HG02884 (cell line): ENCODE measurements at regions not wholly inside any gene's neighbourhood (a gene's known extent, or its start where the extent isn't known, plus 50 kb on each side); places are given as distances from the start of the nearest gene placed in this dataset.

Experiments
- ATAC-seq: cut with Tn5 transposase; IDR thresholded peaks from one replicate; pipeline ENCODE4 v1.9.1; 2021; ENCODE audit warnings: mild to moderate bottlenecking, moderate library complexity; ENCODE audit not compliant: unreplicated experiment

DNA sequence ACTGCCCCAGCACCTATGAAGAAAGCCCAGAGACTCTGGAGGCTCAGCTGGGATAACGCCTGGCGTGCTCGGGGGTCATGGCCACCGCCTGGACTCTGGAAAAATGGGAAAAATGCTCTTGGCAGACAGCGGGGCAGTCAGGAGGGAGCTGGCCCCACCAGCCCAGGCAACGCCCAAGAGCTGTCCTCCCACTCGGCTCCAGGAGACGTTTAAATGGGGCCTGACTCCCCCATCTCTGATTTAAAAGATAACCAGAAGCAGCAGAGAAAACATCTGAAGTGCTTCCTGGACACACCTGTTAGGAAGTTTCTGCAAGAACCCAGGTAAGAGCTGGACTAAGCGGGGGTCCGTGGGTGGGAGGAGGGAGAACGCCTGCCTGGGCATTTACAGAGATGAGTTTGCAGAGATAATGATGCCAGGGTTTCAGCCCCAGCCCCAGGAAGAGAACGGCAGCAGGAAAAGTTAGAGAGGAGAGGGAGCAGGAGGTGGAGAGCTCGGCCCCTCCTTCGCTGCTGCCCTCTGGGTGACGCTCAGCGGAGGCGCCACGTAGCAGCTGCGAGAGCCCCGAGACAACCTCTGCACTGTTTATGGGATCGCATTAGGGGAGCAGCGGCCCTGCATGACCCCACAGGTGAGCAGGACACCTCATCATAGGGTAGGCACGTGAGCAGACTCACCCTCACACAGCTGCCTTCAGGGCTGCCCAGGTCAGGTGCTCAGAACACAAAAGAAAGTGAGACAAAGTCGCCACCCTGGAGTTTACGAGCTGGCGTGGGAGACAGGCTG, 83.5 kb upstream of the INSIG1 start:
- ATAC-seq: no peak

DNA sequence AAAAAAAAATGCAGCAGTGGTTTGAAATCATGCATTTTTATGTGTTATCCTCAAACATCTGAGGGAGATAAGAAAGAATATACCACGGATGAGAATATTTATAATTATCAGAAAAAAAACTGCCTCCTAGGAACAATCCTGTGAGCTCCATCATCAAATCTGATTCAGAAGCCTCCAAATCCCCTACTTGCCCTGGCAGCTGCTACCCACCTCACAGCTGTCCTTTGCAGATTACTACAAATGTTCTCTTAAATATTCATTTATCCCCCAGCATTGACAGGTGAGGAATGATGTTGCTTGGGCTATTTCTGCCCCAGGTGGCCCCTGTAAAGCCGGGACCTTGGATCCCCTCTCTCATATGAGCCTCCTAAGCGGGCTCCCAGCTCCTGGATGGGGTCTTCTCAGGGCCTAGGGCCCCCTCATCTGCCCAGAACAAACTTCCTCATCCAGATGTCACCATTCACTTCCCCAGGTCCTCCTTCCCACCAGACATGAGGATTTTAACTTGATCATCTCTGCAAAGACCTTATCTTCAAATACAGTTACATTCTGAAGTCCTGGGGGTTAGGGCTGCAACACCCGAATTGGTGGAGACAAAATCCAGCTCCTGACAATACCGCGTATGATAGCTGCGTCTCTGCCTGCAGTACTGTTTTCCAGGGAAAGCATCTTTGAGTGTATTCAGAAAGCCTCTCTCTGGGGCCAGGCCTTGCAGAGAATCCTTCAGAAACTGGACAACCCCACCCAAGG, 81.9 kb upstream of the INSIG1 start:
- no peak for ATAC-seq

DNA sequence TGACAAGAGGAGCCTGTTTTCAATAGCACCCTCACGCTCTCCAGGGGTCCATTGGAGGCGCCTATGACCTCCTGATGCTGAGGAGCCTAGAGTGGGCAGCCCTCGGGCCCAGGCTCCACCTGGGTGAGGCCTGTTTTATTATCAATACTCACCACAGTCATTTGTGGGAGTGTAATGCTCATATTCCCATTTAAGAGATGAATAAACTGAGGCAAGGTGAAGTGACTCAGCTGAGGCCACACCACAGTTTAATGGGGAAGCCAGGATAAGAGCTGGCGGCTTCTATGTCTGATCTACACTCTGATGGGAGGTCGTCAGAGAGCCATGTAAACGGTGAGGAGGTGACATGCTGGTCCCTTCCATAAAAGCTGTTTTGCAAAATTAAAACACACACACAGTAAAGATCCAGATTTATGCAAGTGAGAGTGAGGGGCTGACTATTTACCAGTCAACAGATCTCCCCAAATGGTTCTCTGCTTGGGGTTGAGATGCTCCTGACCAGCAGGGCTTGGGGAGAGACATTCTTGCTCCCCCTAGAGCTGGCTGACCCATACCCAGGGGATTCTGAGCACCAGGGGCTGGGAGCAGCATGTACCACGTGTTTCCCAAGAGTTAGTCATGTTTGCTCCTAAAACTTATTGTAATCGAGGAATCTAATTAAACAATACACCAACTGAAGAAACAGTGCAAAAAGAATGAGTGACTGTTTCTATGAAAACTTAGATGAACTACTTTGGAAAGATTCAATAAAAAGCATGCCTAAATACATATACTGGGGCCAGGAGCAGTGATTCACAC, 81.0 kb upstream of the INSIG1 start:
- no peak for ATAC-seq

DNA sequence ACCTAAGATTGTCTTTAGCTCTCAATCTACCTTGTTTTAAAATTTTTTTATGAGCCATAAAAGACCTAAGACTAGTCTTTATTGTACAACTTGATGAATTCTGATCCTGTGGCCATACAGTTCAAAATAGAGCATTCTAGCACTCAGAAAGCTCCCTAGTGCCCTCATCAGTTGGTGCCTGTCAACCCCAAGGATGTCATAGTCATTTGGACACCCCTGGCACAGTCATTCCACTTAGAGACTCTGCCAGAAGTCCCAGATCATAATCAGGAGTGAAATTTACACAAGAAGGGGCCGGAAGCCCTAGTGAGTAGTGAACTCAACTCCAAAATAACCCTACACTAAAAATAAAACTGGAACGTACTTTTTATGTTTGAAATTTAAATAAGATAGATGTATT, 80.0 kb upstream of the INSIG1 start:
- no peak for ATAC-seq

DNA sequence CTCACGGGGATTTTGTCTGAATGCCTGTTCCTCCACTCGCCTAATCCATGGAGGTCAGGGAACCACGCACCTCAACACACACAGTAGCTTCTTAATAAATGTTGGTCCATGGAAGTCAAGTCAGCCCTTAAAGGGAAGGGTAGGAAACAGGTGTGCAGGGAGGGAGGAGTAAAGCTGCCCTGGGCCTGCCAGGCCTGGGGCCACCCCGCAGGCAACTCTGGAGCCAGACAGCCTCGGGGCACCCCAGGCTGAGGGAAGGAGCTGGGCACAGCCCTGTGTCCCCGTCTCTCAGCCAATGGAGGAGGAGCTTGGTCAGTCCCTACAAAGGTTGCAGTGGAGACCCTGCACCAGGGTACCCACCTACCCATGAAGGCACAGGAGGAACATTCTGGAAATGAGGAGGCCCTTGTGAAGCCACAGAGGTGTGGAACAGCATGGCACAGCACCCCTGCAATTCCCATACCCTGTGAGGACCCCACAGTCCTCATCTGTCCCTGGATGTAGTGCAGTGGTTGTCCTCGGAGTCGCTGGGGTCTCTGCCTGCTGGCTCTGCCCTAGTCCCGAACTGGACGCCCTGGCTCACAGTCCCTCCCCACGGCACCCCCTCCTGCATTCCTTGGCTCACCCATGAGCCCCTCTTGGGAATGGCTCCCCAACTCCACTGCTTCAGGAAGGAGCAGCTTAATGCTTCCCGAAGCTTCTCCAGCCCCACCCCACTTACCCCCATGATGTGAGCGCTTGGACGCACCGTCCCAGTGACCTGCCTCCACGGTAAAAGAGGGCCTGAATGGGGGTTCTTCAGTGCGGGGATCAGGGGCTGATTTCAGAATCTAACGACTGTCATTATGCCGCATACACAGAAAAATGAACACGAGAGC, 79.2 kb upstream of the INSIG1 start:
- ATAC-seq: no peak

DNA sequence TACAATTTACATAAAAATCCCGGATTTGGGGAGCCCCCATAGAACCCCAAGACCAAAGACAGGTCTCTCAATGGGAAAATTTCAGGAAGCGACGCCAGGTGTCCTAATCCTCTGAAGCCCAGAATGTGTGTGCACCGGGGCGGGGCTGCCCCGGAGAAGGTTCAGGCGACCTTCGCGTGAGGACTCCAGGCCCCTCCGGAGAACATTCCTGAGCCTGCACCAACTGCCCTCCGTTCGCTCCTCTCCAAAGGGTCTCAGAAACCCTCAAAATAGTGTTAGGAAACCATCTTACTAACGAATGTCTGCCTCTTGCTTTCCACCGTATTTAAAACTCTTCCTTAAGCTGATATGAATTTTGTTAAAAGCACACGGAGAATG, 78.5 kb upstream of the INSIG1 start:
- ATAC-seq: no peak

DNA sequence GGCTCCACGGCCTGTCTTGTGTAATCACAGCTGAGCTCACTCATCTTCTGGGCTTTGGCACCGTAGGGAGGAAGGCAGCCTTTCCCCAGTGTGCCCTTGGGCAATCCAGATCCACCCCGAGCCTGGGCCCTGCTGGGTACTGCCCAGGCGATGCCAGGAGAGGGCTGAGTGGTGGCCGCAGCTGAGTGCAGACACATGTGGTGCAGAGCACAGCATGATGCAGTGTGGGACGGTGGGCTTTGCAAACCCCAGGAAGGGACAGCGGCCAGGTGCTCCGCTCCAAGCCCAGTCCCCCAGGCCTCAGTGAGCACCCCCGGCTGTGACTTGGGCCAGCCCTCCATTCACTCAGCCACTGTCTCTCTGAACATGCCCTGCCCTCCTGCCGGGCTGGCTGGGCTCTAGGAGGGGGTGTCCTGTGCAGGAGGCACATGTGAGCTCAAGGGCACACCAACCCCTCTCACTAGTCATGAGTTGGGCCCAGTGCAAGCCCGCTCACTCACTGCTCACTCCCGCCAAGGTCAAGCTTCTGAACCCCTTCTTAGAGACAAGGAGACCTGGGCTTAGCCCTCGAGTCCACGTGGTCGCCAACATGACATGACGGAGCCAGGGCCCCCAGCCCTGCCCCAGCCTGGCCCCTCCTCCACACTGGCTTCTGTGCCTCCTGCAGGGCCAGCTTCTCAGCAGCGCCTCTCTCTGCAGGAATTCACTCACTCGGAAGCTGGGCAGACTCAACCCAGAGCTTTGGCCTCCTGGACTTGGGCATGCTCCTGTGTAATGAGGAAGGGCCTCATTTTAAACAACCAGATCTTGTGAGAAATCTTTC, 77.5 kb upstream of the INSIG1 start:
- ATAC-seq: no peak

DNA sequence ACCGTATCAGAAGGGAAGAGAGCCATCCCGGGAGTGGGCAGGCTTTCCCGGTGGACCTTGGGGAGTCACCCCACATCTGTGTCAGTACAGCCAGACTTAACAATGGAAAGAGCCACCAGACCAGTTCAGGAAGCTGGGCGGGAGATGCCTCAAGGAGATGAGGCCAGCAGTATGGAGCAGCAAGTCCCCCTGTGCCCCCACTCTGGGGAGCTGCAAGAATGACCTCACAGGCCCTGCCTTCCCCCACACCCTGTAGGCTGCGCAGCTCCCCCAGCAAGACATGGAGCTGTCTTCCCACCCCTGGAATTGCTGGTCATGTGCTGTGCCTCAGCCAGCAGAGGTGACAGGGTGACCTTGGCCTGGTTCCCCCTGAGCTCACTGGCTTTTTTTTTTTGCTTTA, 76.8 kb upstream of the INSIG1 start:
- ATAC-seq: no peak

DNA sequence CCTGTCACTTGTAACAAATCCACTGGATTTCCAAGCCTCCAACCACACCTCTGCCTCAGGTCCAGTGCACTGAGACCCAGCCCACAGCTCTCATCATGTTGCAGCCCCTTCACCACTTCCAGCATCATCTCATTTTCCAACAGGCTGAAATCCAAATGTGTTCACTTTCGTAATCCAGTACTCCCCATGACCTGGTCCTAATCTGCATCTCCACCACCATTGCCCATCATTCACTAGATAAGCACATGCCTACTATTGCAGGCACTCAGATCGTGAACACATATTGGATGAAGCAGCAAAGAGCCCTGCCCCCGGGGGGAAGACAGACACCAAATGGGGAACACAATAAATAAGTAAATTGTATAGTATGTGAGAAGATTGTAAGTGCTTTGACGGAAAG, 76.1 kb upstream of the INSIG1 start:
- no peak for ATAC-seq

DNA sequence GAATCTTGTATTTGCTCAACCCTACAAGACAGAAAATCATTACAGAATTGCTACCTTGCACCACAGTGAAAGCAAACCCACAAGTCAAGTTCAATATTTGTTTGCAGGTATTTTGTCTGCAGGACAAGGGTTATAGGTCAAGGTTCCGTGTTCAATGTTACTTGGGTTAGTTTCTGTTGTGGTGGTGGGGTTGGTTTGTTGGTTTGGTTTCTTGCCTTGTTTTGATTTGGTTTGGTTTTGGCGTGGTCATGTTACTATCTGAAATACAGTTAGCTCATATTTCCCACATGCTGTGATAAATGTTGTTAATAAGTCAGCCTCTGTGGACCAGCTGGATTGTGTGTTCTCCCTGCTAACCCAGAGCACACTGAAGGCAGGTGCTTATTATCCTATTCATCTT, 75.6 kb upstream of the INSIG1 start:
- no peak for ATAC-seq

DNA sequence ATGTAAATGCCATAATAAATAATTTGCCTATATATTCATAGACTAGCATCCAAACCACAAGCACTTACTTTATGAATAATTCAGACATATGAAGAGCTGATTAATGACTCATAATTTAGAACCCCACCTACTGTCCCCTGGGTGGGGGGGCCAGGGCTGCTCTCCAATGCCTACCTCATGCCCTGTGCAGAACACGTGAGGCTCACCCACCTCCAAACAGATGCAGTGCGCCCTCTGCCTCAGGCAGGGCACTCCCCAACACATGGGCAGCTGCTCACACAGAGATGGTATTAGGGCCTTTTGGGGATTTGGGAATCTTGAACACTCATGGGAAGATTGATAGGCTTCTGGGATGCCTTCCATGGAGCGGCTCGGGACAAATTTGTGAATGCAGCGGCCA, 75.1 kb upstream of the INSIG1 start:
- ATAC-seq: no peak

DNA sequence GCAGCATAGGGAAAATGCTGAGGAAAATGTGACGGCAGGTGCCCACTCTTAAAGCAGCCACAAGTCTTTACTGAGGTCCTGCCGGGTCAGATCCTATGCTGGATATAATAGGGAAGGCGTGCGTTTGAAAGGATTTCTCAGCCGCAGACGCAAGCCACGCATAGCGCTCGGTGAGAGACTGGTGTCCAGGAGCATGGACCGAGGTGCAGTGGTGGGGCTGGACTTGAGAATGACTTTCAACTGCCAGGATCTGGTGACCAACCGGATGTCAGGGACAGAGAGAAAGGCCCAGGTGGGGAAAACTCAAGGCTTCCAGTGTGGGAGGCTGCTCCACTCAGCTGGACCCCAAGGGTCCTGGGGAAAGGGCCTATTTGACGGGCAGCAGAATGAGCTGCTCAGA, 74.7 kb upstream of the INSIG1 start:
- no peak for ATAC-seq

DNA sequence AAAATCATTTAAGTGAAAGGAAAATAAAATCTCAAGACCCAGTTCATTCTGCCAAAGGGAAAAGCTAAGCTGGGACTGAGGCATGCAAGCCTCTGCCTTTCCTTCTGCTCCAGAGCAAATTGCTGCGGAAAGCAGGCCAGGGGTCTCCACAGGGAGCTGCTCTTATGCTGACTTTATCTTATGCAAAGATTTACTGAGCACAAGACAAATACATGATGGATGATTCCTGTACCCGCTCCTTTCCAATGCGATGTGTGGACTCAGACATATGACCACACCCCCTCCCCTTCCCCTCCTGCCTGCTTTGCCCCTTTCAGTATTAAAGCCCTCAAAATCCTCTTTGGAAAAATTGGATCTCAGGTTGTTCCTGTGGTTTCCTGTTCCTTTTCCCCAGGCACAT, 74.2 kb upstream of the INSIG1 start:
- ATAC-seq: no peak

DNA sequence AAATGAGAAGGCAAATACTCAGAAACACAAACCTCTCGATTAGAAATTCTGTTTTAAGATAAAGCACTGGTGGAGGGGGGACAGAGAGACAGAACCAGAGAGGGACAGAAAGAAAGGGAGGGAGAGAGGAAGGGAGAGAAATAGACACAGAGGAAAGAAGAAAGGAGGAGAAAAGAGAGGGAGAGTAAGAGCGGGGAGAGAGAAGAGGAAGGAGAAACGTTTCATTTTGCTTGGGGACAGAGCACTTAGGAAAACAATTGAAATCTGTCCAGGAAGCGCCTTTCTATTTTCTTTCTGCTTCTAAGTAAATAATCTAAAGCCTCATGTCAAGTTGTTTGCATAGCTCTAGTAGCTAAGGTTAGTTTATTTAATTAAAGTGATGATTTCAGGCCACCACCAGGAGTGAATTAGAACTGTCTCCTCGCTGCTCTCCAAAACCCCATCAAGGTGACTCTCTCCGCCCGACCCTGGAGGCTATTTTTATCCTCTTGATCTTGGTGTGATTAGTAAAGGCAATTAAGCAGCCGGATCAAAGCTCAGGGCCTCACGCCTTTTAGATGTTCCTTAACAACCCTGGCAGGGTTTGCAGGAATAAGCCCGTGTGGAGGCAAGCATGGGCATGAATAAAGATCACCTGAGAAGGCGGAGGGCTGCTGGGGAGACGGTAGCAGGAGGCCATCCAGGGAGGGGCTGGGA, 73.4 kb upstream of the INSIG1 start:
- no peak for ATAC-seq

DNA sequence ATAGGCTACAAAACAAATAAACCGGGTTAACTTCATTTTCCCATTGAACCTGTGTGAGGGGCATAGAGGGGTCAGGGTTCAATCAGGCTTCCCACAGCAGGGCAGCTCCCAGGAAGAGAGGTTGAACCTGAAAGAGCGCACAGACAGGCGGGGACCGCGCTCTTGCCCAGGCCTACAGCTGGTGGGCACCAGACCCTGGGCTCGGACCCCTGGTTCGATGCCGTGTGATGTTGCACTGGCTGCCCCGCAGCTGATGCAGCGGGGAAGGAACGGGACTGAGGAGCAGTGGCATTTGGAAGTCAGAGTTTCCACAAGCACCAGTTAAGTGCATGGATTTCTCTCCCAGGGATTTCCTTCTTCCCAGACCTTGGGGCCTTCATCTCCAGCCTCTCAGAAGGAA, 72.6 kb upstream of the INSIG1 start:
- no peak for ATAC-seq

DNA sequence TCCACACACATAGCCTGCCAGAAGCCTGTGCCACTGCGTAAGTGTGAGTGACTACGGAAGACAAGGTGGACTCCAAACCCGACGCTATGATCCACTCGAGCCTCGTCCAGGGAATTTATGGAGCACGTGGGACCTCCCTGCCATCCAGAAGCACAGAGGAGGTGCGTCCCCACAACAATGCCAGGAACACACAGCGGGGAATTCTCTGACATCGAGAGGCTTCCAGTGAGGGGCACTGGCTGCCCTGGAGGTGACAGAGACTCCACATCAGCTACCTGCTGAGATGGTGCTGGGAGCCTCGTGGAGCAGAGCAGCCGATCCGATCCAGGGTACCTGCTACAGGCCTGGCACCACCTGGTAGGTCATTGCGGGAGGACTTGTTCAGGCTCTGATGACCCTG, 72.2 kb upstream of the INSIG1 start:
- no peak for ATAC-seq

DNA sequence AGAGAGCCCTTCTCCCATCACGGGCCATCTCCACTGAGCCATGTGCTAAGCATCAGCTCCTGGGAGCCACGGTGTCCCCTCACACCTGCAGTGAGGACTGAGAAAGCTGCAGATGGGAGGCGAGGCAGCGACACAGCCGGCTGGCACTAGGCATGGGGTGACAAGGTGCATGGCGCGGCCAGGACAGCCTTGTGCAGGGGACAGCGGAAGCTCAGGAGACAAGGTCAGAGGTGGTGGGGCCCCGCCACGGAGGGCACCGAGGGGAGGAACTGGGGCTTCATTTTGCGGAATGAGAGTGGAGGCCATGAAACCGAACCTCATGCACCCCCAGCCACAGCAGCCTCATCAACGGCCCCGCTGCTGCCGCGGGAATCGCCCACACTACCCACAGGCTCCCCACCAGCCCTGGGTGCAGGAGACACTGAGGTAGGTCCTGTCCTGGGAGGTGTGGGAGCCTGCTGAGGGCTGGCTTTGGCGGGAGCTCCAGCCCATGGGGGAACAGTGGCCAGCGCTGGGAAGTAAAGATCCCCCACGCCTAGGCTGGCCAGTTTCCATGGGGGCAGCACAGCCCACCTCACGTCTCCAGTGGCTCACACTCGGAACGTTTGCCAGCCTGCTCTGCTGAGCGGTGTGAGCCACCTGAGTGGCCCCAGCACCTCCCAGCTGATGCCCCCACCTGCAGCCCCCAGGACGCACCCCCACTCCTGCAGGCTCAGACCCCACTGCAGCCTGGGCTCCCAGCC, 71.2 kb upstream of the INSIG1 start:
- no peak for ATAC-seq

DNA sequence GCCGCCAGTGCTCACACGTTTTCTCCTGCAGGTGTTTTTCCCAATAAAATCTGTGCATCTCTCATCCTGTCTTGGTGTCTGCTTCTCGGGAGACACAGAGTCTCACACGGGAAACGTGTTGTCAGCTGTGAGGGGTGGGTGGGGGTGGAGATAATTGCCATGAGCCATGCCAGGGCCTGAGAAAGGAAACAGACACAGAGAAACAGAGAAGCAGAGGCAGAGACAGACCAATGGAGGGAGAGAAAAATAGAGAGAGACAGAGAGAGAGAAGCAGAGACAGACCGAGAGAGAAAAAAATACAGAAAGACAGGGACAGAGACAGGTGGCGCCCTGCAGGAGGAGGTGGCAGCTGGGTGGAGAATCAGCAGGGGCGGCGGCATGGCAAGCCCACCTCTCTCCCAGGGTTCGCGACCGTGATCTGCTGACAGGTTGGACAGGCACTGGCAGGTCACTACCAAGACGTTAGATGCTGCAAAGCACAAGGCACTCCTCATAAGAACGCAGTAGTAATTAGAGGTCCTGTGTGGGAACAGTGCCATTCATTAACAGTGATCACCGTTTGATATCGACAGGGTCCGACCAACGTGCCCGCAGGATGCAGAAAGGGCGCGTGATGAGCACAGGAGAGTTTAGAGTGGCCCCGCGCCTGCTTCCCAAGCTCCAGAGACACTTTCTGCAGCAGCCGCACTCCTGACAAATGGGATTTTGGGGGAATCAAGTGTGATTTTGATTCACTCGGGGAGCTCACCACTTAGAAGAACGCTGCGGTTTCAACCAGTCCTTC, 70.5 kb upstream of the INSIG1 start:
- no peak for ATAC-seq
